ENCODE measurements at regions not wholly inside any gene's neighbourhood (a gene's known extent, or its start where the extent isn't known, plus 50 kb on each side); places are given as distances from the start of the nearest gene placed in this dataset.

DNA sequence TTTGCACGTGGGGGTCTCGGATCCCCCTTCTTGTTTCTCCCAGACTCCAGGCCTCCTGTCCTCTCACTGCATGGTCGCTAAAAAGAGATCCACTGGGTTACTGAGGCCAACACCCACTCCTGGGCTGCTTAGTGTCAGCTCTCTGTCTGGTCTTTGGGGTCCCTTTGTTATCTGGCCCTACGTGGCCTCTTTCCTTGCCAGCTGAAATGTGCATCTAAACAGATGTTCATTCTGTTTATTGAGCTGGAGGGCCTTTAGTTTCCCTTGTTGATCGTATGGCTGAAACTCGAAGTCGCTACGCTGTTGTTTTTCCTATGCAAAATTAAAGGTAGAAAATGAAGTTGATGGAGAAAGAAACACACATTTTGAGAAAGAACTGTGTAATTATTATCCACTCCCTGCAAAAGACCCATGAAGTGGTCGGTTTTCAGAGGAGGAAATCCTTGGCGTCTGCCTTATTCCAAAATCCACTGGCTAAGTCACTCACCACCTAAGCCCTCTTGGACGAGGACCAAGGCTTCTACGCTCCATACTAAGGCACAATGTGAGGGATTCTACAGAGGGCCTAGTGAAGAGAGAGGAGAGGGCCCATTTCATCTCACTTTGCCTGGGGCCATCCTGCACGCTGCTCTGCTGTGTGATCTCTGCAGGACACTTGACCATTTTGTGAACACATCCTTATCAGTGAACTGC lies 105.3 kb downstream of the GLI2 start:
- no peak for DNase-seq (ENCODE audit: low spot score)
- Mint-ChIP-seq H3K27me3 (ENCODE audit: insufficient read depth) (peaks cover 7% of the 10 kb centered on the region), H3K9me3 (no peaks in the 10 kb centered on the region), H3K36me3 (ENCODE audit: low read depth) (no peaks in the 10 kb centered on the region), H3K4me1 (ENCODE audit: low read depth) (no peaks in the 10 kb centered on the region), H3K27ac (no peak overlapping the region), H3K4me3 (no peak overlapping the region)
- intact Hi-C loops (cut with micrococcal nuclease): no loop called here

- H3K9me3 Mint-ChIP-seq: no peaks in the 10 kb centered on the region
- no peak for DNase-seq (ENCODE audit: low spot score)
- H3K36me3 Mint-ChIP-seq (ENCODE audit: low read depth): no peaks in the 10 kb centered on the region
- H3K4me1 Mint-ChIP-seq (ENCODE audit: low read depth): no peaks in the 10 kb centered on the region
- H3K4me3 Mint-ChIP-seq: no peak overlapping the region
- H3K27ac Mint-ChIP-seq: no peak overlapping the region
- intact Hi-C loops (cut with micrococcal nuclease): no loop called here
- H3K27me3 Mint-ChIP-seq (ENCODE audit: insufficient read depth): peaks cover 7% of the 10 kb centered on the region
Observed at GRCh38 chr2:120842456-120843439, 107.1 kb downstream of the GLI2 start.

DNA sequence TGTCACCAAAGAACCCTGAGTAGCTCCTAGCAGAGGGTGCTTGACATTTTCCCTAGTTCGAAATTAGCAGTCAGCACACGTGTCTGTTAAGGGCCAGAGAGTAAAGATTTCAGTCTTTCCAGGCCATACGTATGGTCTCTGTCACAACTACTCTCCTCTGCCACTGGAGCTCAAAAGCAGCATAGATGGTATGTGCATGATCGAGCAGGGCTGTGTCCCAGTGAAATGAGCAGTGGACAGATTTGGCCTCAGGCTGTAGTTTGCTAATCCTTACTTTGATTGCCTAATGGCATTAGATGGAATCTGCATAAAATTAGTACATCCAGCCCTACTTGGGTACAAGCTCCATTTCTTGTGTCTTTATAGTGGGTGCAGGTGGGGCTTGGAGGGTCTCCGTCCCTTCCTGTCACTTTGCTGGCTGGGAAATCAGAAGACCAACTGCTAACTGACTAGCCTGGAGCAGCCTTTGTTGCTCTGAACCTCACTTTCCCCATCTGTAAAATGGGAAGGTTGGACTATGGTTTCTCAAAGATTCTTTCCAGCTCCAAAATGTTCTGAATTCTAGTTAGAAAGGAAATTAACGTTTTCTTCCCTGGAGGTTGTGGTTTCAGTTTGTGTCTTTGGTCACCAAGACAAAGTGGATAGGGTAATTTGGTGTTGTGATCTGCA lies 108.5 kb downstream of the GLI2 start:
- no peaks in the 10 kb centered on the region for H3K36me3 Mint-ChIP-seq (ENCODE audit: low read depth)
- H3K27me3 Mint-ChIP-seq (ENCODE audit: insufficient read depth): peaks cover 7% of the 10 kb centered on the region
- H3K4me1 Mint-ChIP-seq (ENCODE audit: low read depth): no peaks in the 10 kb centered on the region
- intact Hi-C loops (cut with micrococcal nuclease): no loop called here
- no peak overlapping the region for H3K27ac Mint-ChIP-seq
- H3K9me3 Mint-ChIP-seq: no peaks in the 10 kb centered on the region
- no peak for DNase-seq (ENCODE audit: low spot score)
- H3K4me3 Mint-ChIP-seq: no peak overlapping the region

GRCh38 chr2:120845277-120845676 lies 109.6 kb downstream of the GLI2 start:
- intact Hi-C loops (cut with micrococcal nuclease): no loop called here

GRCh38 chr2:120846406-120847095 lies 110.9 kb downstream of the GLI2 start:
- Mint-ChIP-seq H3K36me3 (ENCODE audit: low read depth) (no peaks in the 10 kb centered on the region), H3K9me3 (no peaks in the 10 kb centered on the region), H3K4me1 (ENCODE audit: low read depth) (no peaks in the 10 kb centered on the region)

More at GRCh38 chr2:120845277-120845676, 109.6 kb downstream of the GLI2 start:
- no peaks in the 10 kb centered on the region for H3K36me3 Mint-ChIP-seq (ENCODE audit: low read depth)
- H3K27ac Mint-ChIP-seq: no peak overlapping the region
- no peaks in the 10 kb centered on the region for H3K9me3 Mint-ChIP-seq
- no peak overlapping the region for H3K4me3 Mint-ChIP-seq
- DNase-seq (ENCODE audit: low spot score): no peak
- H3K4me1 Mint-ChIP-seq (ENCODE audit: low read depth): no peaks in the 10 kb centered on the region
- peaks cover 4% of the 10 kb centered on the region for H3K27me3 Mint-ChIP-seq (ENCODE audit: insufficient read depth)

DNA sequence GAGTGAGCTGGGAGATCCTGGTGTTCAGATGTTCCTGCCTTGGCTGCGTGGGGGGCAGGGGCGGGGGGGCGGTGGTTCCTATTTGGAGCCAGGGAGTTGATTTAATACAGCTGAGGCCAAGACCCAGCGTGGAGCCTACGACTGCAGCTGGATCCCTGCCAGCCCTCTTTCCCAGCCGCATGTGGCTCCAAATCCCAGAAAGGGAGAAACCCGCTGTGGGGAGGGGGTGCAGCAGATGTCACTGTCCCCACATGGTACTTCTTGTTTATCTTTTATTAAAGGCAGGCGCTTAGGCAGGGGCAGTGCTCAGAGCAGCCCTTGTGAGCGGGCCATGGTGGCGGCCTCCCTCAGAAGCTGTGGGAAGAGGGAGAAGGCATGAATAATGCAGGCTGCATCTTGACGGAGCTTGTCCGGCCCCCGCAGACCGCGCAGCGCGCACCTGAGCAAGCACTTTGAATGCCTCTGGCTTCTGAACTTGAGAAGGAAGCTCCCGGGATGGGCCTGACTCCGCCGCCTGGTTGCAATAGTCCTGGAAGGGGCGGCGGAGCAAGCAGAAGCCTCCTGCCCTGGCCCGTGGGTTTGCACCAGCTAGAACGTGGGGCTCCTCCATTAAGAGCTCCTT lies 112.1 kb downstream of the GLI2 start:
- intact Hi-C loops (cut with micrococcal nuclease): no loop called here
- H3K4me1 Mint-ChIP-seq (ENCODE audit: low read depth): no peaks in the 10 kb centered on the region
- H3K27me3 Mint-ChIP-seq (ENCODE audit: insufficient read depth): no peaks in the 10 kb centered on the region
- H3K36me3 Mint-ChIP-seq (ENCODE audit: low read depth): no peaks in the 10 kb centered on the region
- DNase-seq (ENCODE audit: low spot score): no peak
- no peak overlapping the region for H3K4me3 Mint-ChIP-seq
- H3K9me3 Mint-ChIP-seq: no peaks in the 10 kb centered on the region
- no peak overlapping the region for H3K27ac Mint-ChIP-seq

More at GRCh38 chr2:120846406-120847095, 110.9 kb downstream of the GLI2 start:
- intact Hi-C loops (cut with micrococcal nuclease): no loop called here
- Mint-ChIP-seq H3K4me3 (no peak overlapping the region), H3K27ac (no peak overlapping the region), H3K27me3 (ENCODE audit: insufficient read depth) (no peaks in the 10 kb centered on the region)
- DNase-seq (ENCODE audit: low spot score): no peak

- no peak for DNase-seq (ENCODE audit: low spot score)
- intact Hi-C loops (cut with micrococcal nuclease): no loop called here
- Mint-ChIP-seq H3K9me3 (no peaks in the 10 kb centered on the region), H3K27ac (no peak overlapping the region), H3K4me3 (no peak overlapping the region), H3K27me3 (ENCODE audit: insufficient read depth) (no peaks in the 10 kb centered on the region), H3K4me1 (ENCODE audit: low read depth) (no peaks in the 10 kb centered on the region), H3K36me3 (ENCODE audit: low read depth) (no peaks in the 10 kb centered on the region)
Observed at GRCh38 chr2:120849278-120849677, 113.6 kb downstream of the GLI2 start.

DNA sequence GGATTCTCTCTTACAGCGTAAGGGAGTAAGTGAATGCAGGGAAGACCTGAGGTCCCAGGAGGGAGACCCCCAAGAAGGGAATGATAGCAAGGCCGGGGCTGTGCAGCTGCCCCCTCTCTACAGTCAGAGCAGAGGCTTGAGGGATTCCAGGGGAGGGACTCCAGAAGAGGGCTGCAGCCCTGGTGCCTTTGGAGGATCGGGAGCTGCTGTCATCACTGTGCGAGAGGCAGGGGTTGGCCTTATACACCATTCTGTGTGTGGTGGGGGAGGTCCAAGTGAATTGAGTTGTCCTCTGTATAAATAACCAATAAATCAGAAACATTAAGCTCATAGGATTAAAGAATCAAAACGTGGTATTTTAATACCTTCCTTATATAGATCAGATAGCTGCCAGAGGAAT lies 114.9 kb downstream of the GLI2 start:
- Mint-ChIP-seq H3K4me3 (no peak overlapping the region), H3K27ac (no peak overlapping the region), H3K9me3 (no peaks in the 10 kb centered on the region), H3K27me3 (ENCODE audit: insufficient read depth) (no peaks in the 10 kb centered on the region), H3K4me1 (ENCODE audit: low read depth) (no peaks in the 10 kb centered on the region), H3K36me3 (ENCODE audit: low read depth) (no peaks in the 10 kb centered on the region)
- no peak for DNase-seq (ENCODE audit: low spot score)
- intact Hi-C loops (cut with micrococcal nuclease): no loop called here

DNA sequence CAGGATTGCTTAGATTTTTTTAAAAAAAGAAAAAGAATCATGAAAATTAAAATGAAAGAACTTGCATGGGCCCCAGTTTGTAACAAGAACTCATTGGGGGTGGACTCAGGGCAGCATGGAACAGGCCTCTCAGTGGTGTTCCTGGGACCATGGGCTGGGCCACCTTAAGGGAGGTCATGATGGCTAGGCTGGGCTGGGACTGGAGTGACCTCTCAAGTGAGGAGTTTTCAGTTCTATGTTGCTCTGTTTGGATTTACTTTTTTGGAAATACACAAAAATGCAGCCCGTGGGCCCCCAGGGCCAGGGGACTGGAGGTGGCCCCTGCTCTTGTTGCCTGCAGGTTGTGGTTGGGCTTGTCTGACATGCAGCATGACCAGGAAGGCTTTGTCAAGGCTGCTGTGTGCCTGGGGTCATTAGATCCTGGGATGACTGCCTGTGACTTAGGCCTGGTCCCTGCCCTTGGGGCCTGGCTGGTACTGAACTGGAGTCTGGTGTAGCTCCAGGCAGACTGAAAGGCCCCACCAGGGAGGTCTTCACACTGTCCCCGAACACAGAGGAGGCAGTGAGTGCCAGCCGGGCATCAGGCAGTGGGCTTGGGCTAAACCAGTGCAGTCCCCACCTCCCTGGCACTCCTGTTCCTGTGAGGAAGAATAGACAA lies 115.6 kb downstream of the GLI2 start:
- Mint-ChIP-seq H3K27me3 (ENCODE audit: insufficient read depth) (no peaks in the 10 kb centered on the region), H3K27ac (no peak overlapping the region), H3K4me3 (no peak overlapping the region), H3K4me1 (ENCODE audit: low read depth) (no peaks in the 10 kb centered on the region), H3K9me3 (no peaks in the 10 kb centered on the region), H3K36me3 (ENCODE audit: low read depth) (no peaks in the 10 kb centered on the region)
- intact Hi-C loops (cut with micrococcal nuclease): no loop called here
- DNase-seq (ENCODE audit: low spot score): no peak

DNA sequence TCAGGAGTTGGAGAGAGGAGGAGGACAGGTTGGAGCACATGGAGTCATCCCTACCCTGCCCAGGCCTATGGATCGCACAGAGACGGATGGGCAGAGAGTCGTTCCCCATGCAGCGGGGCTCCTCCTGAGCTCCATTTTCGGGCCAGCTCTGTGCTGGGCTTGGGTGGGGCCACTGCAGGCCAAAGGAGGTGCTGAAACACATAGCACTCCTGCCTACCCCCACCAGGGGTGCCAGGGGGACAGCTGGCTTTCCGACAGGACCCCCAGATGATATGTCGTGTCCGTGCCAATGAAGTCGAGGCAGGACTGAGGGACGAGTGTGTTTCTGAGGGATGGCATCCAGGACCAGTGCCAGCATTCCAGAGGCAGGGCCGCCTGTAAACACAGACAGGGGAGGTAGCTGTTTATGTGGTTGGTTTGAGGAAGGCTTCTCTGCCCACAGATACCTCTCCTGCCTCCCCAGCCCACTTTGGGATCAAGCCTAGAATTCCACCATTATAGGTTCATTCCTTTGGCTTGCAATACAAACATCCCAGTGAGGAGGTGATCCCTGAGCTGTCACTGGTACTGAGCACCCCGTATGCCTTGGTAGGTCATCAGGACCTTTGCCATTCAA lies 116.6 kb downstream of the GLI2 start:
- Mint-ChIP-seq H3K27me3 (ENCODE audit: insufficient read depth) (no peaks in the 10 kb centered on the region), H3K4me1 (ENCODE audit: low read depth) (no peaks in the 10 kb centered on the region), H3K9me3 (no peaks in the 10 kb centered on the region), H3K4me3 (no peak overlapping the region), H3K36me3 (ENCODE audit: low read depth) (no peaks in the 10 kb centered on the region), H3K27ac (no peak overlapping the region)
- intact Hi-C loops (cut with micrococcal nuclease): no loop called here
- no peak for DNase-seq (ENCODE audit: low spot score)

DNA sequence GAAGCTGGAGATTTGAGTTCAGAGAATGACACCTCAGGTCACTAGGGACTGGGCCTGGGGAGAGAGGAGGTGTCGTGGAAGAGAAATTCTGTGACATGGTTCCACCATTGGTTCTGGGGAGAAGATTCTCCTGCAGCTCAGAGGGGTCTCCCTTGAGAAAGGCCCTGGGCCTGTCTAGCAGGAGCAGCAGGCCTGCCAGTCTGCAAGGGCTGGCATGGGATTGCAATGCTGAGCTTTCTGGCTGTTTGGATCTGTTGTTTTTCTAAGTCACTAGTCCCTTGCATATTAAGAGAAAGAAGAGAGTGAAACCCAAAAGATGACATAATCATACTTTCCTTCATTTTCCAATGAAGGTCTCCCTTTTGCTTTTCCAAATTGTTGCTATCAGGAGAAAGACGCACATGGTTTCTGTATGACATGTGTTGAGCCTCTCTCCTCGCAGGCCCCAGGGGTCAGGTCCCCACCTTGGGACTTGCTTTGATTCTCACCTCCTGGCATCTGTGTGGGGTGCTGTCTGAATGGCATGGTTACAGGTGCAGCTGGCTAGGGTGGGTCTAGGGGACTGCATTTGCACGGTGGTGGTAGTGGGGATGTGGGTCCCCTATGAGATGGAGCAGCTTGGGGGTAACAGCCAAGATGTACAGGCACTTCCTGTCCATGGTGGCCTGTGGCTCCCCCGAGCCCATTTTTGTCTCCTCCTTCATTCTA lies 117.8 kb downstream of the GLI2 start:
- Mint-ChIP-seq H3K27ac (no peak overlapping the region), H3K27me3 (ENCODE audit: insufficient read depth) (no peaks in the 10 kb centered on the region), H3K9me3 (no peaks in the 10 kb centered on the region), H3K4me3 (no peak overlapping the region), H3K36me3 (ENCODE audit: low read depth) (no peaks in the 10 kb centered on the region), H3K4me1 (ENCODE audit: low read depth) (no peaks in the 10 kb centered on the region)
- intact Hi-C loops (cut with micrococcal nuclease): no loop called here
- DNase-seq (ENCODE audit: low spot score): no peak
